IPS DF 4.7 (cell line): ENCODE measurements at regions not wholly inside any gene's neighbourhood (a gene's known extent, or its start where the extent isn't known, plus 50 kb on each side); places are given as distances from the start of the nearest gene placed in this dataset.
"Not testable (repeated sequence)": the region's sequence is repeated elsewhere in the genome, so short reads cannot be mapped to it uniquely, and the experiment has no call there.

Source experiments
- DNase-seq: peaks from one replicate; pipeline ENCODE4 v3.0.0-alpha.2; 2013; ENCODE audit warnings: low spot score; ENCODE audit errors: extremely low read depth

DNA sequence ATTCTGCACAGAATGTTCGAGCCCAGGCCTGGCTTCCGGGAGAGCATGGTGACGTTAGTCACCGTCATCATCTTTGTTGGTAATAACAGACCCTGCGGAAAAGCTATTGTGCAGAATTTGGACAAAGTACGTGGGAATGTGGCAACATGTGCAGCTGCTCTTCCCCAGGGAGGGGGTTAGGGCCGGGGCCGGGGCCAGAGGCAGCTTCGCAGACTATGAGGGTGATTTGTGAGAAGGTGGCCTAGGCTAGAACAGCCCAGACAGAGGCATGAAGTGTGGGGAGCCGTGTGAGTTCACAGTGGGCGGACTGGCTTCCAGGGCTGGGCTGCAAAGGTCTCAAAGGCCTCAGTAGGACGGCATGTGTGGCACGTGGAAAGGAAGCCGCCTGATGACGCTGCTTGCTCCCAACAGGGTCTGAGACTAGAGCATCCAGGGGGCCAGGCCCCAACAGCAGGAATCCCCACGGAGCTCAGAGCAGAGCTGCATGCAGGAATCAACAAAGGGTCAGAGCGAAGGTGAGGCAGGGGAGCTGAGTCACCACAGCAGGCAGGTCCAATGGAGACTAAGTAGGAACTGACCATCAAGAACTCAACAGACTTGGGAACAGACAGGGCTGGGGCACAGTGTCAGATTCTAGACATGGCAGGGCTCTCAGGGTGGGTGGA is 109.2 kb downstream of the NPIPB11 start:
- DNase-seq, result not testable (repeated sequence)

DNA sequence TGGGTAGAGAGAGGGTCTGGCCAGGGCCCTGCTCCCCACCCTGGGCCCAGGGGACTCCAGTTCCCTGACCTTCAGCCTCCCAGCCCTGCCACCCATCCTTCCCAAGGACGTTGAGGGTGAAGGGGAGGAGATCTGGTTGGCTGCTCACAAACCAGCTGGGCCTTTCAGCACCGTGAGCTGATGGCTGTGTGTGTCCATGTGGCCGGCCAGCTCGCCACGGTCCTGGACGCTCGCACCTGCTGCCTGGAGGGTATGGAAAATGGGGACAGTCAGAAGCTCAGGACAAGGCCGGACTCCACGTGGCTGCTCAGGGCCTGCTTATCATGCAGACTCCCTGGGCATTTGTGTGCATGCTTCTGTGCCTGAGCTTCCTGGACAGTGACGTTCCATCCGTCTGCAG is 110.3 kb downstream of the NPIPB11 start:
- DNase-seq, result not testable (repeated sequence)

DNA sequence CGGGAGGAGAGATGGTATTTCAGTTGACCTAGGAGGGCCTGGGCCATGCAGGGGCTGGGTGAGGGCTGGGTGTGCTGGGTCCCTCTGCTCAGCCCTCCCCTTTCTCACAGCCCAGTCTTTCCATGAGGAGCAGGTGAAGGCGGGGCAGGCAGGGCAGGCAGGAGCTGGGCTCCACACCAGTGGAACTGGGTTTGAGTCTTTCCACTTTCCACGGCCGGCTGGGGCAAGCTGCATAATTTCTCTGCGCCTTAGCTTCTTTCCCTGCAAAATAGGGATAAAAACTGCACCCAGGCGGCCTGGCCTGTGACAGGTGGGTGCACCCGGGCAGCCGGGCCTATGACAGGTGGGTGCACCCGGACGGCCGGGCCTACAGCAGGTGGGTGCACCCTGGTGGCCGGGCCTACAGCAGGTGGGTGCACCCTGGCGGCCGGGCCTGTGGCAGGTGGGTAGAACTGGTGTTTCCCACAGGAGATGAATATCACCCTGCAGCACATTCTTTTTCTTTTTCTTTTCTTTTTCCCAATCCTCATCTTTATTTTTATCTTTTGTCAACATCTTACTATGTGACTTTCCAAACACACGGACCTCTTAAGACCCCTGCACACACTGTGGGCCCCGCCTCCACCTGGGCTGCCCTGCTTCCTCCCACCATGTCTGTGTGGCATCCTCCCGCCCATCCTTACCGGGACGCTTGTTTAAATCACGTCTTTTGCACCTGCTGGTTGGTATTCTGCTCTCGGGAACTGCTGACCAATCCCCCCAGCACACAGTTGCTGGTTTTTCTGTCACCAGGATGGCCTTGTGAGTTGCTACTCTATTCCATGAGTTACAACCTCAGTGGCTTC is 111.3 kb downstream of the NPIPB11 start:
- not testable (repeated sequence) for DNase-seq

DNA sequence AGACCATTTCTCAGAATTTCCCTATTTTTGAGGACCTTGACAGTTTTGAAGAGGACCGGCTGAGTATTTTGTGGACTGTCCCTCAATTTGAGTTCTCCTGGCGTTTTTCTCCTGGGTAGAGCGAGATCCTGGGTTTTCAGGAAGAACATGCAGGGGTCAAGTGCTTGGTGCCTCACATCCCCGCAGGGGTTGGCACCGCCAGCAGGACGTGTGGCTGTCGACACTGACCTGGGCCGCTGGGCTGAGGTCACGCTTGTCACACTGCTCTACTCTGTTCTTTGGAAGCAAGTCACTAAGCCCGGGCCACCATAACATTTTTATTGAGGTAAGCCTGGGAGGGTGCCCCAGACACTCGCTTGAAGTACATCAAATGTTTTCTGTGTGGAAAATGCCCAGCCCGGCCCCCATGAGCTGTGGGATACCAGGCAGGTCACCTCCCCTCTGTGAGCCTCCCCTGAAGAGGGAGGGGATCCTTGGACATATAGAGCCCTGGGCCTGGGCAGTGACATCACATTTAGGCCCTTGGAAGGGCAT is 112.0 kb downstream of the NPIPB11 start:
- DNase-seq, result not testable (repeated sequence)

DNA sequence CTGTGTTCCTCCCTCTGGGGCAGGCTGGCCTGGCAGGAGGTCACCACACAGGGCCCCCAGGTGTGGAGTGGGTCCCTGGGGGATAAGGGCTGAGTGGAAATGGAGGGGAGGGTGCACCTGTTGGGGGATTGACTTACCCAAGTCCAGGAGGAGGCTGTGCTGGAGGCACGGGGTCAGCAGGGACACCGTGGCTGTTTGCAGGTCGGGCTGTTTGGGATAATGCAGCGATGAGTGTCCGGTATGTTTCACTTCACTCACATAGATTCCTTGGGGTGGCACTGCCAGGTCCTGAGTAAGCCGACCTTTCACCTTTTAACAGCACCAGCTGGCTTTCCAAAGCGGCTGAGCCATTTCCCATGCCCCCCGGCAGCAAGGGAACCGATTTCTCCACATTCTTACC is 113.0 kb downstream of the NPIPB11 start:
- not testable (repeated sequence) for DNase-seq

DNA sequence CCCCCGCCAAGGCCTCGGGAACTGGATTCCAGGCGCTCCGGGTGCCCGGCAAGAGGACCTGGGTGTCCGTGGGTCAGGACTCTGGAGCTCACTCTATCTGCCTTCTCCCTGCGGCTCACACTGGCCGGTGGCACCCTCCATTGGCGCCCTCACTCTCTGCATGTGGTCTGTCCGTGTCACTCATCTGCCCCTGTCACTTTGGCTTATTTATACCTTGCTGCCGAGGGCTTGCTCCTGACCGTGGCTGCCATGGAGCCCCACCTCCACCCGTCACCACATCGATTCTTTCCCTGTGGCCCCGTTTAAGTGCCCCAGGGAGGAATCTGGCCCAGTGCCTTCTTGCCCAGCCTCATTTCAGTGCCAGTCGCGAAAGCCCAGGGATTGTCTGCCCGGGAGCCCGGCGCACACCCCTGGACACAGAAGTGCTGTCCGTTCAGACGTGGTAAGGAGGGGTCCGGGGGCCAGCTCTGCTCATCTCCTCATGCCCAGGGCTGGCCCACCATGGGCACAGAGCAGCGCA is 113.5 kb downstream of the NPIPB11 start:
- not testable (repeated sequence) for DNase-seq

DNA sequence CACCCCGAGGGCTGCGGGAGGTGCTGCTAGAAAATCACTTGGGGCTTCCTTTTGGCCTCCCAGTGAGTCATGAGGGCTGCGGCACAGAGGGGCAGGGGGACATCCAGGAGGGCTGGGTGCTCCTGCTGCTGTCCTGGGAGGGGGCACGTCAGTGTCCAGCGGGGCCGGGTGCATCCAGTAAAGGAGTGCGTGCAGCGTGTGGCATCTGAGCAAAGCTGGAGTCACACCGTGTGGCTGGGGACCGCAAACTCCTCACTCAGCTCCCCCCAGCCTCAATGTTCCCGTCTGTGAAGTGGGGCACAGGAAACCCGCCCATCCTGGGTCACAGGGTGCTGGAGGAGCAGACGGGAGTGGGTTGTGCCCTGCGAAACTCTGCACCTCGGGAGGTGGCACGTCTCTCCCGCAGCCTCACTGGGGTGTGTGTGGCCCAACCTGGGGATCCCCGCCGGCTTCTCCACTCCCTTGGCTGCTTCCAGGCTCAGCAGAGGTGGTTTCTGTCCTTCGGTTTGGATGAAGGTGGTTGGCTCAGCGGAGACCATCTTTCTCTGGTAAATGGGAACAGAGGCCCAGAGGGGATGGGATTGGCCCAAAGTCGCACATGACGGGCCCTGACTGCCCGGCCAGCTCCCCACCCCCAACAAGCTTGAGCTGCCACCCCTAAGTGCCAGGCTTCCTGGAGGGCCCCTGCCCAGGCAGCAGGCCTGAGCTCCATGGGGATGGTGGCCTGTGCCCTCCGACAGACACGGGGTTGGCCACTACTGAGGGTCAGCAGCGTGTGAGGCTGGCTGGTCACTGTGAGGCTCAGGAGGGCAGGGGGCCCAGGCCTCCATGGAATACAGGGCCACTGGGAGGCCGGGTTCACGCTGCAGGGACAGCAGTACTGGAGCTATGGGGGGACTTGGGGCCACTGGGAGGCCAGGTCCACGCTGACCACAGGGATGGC is 114.9 kb downstream of the NPIPB11 start:
- not testable (repeated sequence) for DNase-seq

DNA sequence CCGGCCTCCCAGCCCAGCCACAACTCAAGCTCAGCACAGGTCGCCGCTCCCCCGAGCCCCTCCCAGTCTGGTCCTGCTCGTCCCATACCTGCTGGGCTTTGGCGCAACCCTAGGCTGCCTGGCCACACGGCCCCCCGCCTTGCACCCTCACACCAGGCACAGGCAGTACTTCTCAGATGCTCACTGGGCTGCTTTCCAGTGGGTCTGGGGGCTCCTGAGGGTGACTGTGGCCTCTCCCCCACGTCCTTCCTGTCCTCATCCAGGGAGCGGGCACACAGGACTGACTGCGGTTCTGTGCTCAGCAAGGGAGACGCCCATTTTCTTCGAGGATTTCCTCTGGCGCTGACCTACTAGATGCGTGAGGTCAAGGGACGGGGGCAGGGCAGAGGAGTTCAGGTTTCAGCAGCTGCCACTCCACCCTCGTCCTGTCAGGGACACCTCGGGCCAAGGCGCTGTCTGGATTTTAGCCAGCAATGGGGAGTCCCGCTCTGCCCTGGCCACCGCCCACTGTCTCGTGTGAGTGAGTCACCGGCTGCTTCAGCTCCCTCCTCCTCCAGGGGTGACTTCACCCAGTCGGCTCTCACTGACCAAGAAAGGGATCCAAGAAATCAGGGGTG is 115.8 kb downstream of the NPIPB11 start:
- peak; percentile 30 for DNase-seq

DNA sequence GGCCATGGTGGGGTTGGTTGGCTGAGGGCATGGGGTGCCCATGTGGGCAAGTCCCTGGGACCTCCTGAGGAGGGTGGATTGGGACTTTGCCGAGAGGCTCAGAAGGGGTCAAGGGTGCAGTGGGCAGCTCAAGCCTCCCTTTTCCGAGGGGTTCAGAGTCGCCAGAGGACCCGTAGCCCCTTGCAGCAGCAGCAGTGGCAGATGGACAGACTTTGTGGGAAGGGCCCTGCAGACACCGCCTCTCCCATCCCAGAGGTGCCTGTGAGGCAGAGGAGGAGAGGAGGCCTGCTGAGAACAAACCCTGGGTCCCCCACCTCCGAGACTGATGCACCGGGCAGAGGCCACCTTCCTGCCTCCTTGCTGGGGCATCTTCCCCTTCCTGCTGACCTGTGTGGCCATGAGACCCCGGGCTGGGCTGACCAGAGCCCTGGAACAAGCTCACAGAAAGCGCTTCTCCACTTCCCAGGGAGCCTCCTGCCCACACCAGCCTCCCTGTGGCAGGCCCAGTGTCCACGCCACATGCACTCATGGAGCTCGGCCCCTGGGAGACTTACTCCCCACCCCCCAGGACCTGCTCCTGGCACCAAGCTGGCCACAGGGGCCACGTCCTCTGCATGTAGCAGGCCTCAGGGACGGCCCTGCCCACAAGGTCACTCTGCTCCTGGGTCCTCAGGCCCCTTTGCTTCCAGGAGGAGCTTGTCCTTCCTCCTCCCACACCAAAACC is 116.8 kb downstream of the NPIPB11 start:
- not testable (repeated sequence) for DNase-seq

DNA sequence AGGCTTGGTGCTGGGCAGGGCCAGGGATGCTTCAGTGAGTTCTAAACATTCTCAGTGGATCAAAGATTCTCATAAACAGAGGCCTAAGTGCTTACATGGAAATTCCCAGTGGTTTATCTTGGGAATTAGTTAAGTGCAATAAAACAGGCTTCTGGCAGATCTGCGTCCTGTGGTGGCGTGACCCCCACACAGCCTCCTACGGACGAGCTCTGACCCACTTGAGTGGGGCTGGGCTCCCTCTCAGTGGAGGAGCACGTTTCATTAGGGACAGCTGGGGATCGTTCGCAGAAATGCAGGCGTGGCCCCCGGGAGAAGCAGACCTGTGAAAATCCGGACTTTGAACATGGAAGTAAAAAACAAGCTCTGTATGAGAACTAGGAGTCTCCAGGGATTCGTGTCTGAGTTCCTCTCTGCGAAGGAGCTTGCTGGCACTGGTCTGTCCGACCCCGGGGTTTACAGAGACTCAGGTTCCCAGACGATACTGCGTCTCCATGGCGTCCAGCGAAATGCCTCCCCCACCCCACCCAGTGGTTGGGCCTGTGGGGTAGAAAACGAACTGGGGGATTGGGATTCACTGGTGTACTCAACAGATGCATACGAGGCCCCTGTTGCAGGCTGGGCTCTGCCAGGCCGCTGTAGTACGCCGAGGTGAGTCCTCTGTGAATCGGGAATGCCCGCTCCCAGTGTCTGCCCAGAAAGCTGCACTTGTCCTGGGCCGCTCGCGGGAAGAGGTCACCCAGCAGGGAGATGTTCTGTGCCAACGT is 117.6 kb downstream of the NPIPB11 start:
- DNase-seq, result not testable (repeated sequence)

DNA sequence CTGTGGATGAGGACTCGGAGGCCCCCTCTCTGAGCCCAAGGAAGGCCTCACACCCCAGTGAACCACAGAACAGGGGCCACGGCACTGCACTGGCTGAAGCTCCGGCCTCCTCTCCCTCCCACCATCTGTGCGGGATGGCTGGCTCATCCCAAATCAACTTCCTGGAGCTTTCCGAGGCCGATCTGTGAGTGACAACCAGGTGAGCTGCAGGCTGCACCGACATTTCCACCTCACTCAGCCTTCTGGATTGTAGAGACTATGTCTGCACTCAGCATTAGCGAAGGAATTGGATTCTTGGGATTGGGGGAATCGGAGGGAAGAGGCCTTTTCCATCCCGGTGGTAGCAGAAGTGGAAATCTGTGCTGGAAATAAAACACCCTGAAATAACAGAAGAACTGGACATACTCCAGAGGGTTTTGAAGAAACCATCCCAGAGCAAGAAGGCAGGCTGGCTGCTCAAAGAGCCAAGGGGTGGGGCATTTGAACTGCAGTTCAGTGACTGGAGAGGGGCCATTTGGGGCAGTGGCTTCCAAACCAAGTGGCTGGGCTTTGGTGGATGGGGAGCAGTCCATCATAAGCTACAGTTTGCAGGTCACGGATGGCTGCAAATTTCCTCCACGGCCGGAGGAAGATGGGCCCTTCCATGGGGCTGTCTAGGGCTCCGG is 118.5 kb downstream of the NPIPB11 start:
- not testable (repeated sequence) for DNase-seq

DNA sequence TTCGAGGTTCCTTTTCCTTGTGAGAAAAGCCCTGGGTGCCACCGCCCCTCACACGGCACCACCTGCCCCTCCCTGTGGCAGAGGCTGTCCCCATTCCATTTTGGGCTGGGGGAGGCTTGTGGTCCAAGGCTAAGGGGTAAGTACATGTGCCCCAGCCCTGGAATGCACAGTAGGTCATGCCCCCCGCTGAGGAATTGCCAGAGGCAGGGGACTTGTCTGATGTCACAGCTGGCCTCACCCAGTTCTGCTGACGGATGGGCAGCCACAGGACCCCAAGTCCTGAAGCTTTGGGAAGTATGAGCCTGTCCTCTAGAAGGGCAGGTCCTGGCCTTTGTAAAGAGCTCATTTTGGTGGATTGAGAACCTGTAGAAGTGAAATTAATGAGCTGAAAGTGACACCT is 119.3 kb downstream of the NPIPB11 start:
- DNase-seq, result not testable (repeated sequence)

DNA sequence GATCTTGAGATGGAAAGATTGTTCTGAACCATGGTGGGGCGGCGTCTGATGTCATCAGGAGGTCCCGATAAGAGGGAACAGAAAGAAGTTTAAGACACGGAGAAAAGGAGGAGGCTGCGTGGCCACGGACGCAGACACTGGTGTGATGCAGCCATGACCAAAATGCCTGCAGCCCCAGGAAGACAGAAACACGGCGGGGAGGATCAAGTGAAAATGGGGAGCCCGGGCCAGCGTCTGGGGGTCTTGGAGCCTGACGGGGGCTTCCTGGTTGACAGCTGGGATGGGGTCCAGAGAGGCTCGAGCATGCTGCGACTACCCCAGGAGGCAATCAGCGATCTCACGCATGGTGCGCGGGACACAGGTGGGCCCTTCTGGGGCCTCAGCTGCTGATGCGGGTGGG is 119.7 kb downstream of the NPIPB11 start:
- not testable (repeated sequence) for DNase-seq

DNA sequence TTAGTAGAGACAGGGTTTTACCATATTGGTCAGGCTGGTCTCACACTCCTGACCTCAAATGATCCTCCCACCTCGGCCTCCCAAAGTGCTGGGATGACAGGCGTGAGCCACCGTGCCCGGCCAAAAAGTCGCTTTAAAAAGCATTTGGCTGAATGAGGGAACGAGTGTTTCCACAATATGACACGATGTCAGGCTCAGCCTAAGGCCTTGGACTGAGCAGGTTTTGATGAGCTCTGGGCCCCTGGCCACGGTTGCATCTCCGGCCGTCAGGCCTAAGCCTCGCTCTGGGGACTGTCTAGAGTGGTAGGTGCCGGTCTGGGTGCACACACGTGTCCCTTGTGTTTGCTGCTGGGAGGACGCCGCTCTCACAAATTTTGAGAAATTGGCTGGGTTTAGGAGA is 120.3 kb downstream of the NPIPB11 start:
- not testable (repeated sequence) for DNase-seq

DNA sequence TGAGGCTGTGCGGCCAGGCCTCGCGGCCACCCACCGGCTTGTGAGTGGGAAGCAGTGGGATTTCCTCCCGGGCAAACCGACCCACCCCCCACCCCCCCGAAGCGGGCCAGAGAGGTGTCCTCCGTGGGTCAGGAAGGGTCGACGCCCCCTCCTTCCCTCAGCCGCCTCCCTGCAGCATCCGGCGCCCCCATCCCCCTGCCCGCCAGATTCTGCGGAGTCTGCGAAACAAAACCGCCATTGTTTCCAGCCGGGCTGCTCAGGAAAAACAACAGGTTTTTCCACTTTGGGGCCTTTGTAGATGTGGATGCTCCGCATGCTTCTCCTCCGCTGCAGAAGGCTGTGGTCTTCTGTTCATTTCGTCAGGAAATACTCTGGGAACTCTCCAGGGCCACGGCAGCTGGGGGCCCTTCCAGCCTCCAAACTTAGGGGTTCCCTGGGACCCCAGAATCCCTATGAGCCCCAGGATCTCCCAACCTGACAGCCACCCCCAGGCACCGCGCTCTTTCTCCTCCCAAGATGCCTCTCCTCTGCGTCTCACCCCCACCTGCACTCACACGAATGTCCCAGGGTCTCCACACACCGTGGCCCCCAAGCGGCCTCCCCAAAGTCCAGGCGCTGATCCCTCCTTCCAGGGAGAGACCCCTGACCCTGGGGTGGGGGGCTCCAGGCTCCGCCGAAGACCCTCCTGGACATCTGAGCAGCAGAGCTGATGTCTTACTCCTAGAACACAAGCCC is 121.2 kb downstream of the NPIPB11 start:
- peak; percentile 16 for DNase-seq

DNA sequence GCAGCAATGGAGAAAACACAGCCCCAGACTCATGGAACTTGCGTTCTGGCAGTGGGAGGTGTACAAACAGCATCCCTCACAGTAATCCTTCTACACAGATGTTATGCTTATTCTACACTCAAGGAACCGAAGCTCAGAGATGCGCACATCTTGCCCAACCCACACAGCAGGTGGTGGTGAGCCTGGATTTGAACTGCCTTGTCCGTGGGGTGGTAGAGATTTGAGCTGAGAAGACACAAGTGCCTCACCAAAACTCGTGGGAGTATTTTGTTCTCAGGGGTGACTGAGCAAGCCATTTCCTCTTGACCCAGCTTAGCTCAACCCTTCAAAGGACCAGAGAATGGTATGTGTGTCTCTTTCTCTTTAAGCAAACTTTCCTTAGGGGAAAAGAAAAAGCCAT is 121.8 kb downstream of the NPIPB11 start:
- DNase-seq, result not testable (repeated sequence)

DNA sequence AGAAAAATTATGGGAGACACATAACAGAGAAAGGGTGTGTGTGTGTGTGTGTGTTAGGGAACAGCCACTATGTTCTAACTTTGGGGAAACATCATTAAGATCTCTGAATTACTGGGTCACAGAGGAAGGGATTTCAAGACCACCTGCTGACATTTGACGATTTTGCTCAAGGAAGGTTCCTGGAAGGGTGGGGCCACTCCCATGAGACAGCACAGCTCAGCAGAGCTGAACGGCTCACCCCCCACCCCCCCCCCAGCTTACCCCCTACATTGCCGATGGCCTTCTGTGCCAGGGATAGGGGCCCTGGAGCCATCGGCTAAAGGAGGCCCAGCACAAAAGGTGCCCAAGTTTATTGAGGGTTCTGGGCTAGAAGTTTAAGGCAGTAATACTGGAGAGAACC is 122.4 kb downstream of the NPIPB11 start:
- DNase-seq, result not testable (repeated sequence)
